Activated T-cell treated with anti-CD3 and anti-CD28 coated beads, Interleukin-2, amount 50 U/mL, for 48 hours (primary cell): ENCODE measurements at regions not wholly inside any gene's neighbourhood (a gene's known extent, or its start where the extent isn't known, plus 50 kb on each side); places are given as distances from the start of the nearest gene placed in this dataset.
"Not testable (repeated sequence)": the region's sequence is repeated elsewhere in the genome, so short reads cannot be mapped to it uniquely, and the experiment has no call there.

Experiments used
- DNase-seq, 2 experiments: peaks; one replicate each; pipeline ENCODE4 v3.0.0-alpha.2; 2020

DNA sequence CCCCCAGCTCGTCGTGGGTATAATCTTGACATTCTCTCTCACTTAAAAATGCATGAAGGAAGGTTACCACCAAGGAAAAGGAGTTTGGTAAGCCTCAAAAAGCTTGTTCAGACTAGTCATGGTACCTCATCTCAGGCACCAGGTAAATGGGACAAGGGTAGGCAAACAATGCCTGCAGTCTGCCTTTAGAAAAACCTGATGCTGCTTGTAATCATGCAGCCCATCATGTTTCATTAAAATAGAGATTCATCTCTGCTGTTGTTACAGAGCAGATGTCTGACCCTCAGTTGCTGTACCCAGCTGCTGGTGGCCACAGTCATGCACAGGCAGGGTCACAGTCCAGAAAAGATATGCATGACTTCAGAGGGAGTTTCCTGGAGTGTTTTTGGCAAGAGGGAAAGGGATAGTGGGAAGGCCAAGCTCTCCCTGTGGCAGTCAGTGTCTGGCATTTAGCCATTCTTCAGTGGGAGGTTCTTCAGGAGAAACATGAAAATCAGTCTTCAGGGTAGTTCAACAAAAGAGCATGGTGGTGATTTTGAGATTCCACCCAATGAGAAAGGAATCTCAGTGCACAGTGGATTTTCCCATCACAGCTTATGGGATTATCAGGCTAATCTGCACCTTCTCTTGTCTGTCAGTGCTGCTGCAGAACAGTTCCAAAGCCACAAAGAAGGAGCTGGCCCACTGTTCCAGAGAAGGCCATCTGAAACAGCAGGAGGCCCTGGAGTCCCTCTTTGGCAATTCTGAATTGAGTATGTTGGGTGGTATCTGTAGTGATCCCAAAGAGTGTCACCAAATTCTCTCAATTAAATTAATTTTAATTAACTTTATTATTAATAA, 202.7 kb upstream of the FRMD6 start:
- no peak for DNase-seq

DNA sequence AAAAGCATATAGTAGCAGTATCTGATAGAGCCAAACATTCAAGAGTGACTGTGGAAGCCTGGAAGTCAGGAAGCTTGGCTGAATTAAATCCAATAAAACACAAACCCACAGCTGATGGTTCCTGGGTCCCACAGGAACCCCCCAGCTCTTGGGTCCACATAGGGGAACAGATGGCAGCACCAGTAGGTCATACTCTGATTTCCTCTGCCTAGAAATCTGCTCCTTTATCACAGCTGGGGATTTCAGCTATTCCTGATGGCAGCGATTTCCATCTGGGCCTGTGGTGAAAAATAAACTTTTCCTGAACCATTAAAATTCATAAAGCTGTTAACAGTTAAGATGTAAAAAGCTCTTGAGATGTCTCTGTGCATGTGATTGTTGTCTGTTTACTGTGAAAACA, 202.0 kb upstream of the FRMD6 start:
- DNase-seq: no peak

DNA sequence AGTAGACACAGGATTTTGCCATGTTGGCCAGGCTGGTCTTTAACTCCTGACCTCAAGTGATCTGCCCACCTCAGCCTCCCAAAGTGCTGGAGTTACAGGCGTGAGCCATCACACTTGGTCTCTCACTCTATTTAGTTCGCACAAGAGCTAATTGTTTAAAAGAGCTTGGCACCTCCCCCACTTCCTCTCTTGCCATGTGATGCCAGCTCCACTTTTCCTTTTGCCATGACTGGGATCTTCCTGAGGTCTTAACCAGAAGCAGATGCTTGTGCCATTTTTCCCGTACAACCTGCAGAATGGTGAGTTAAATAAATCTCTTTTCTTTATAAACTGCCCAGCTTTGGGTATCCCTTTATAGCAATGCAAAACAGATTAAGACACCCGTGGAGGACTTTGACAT, 200.1 kb upstream of the FRMD6 start:
- DNase-seq: no peak

DNA sequence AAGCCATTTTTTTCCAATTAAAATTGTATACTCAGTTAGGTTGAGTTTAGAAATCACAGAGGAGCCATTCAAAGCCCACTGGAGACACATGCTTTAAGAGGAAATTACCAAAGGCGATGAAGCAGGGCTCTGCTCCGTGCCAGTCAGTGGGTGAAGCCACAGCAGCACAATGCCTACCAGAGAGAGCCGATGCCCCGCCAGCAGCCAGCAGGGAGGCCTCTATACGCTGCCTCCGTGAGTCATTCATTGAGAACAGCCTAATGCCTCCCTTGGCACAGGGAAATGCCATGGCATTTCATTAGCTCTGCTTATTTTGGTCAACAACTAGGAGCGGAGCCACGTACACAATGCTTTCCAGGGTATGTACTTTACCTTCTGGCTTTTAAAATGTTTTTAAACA, 197.8 kb upstream of the FRMD6 start:
- DNase-seq: no peak

DNA sequence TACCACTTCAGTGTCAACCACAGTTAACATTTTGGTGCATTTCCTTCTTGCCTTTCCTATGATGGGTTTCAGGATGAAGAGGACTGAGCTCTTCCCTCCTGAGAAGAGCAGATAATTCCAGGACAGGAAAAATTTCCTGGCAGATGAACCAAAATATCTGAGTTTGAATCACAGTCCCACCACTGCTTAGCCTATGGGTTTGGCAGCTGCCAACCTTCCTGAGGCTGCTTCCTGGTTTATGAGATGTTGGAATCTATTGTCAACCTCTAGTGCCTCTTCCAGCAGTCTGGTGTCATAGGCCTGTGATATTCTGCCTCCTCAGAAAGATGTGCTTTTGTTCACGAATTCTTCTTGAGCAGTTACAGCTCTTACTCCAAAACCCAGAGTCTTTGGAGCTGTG, 197.4 kb upstream of the FRMD6 start:
- DNase-seq: no peak

DNA sequence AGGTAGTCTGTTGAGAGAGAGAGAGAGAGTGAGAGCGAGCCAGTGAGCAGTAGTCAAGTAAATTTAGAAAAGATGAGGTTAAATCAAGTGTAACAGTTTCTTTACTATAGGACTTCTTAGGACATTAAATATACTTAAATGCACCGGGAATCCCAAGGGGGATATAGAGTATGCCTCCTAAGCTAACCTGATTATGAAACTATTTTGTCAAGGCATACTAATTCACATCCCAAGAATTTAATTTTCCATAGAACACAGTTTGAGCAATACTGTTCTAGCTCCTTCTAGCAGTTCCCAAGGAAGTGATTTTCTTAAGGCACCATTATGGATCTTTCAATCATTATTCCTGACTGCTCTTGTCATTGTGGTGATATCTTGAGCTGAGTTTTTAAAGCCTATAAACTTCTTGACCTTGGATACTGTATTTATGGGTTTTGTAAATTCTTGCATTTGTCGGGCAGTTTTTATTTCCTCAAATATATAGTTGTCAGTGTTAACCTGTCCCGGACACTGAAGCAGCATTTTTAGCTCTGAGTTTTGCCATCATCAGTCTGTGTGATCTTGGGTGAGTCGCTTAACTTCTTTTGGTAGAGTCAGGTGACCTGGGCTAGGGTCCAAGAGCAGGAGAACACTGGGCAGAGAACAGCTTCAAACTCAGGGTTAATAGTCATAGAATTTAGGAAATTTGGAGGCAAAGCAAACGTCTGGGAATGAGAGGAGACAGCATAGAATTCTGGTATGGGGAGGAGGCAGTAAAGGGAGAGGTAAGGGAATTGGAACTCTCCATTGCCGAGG, 196.5 kb upstream of the FRMD6 start:
- no peak for DNase-seq

DNA sequence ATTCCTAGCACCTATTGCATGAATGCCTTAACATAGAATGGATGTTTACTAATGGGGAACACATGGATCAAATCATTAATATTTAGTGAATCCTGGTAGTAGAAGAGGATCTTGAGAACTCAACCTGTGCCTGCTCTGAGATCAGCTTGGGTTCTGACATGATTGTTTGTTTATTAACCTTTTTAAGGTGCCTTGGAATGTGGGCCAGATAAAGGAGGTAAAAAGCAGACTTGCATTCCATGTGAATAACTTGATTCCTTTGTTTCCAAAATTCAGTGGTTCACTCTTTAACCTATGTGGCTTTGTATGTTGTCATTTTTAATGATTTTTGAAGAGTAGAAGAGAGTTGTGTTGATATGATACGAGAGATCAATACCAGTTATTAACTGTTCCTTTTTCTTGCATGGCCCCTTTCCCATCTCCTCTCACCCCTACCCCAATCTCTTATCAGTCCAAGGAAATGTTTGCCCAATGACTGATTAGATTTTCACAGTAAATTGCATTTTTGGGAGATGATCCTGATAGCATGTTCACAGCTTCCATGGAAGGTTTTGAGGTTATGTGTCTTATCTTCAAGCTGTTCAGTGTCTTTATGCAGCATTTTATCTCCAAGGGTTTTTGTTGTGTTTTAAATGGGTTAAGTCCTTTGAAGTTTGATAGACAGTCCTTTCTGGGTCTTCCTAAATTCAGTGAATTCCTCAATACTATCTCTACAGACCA, 193.7 kb upstream of the FRMD6 start:
- DNase-seq: no peak

DNA sequence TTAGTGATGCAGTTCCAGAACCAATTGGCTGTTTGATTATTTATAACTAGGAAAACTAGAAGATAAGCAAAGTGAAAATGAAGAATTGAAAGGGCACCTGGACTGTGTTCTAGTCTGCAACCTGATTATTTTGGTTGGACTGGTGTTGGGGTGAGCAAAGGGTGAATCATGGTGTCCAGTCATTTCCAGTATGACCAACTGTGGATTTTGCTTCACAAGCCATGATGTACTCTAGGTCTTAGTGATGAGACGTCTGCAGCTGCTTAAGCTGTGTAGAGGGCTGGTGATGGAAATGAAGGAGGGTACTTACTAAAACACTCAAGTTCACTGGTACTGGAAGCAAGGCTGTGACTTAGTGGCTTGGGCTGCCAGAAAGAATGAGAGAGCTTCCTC, 193.2 kb upstream of the FRMD6 start:
- DNase-seq: no peak

DNA sequence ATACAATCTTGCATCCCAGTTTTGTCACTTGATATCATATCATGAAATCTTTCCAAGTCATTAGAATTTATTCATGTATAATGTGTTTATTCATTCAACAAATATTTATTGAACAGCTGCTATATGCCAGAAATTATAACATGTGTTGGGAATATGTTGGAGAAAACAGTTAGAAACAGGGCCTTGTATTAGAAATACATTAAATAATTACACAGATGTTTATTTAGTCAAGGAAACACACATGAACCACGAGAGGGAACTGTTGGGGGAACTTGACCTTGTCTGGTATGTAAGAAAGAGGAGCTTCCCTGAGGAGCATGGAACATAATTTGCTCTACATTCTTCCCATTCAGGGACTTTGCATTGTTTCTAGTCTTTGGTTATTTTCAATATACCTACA, 191.7 kb upstream of the FRMD6 start:
- no peak for DNase-seq

DNA sequence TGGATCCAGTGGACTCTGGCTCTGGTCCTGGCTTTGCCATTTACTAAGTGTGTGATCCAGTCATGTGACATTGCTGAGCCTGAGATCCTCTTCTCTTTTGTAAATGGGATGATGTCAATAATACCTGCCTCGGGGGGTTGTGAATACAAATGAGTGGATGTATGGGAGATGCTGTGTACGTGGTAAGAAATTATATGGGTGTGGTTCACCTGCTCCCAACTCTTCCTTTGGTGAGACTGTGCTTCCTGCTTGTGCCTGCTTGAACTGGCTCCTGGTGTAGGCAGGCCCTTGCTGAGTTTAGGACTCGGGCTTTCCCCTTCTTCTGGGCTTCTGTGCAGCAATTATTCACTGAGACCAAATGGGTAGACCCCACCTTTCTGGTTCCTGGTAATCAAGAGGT, 189.5 kb upstream of the FRMD6 start:
- no peak for DNase-seq

DNA sequence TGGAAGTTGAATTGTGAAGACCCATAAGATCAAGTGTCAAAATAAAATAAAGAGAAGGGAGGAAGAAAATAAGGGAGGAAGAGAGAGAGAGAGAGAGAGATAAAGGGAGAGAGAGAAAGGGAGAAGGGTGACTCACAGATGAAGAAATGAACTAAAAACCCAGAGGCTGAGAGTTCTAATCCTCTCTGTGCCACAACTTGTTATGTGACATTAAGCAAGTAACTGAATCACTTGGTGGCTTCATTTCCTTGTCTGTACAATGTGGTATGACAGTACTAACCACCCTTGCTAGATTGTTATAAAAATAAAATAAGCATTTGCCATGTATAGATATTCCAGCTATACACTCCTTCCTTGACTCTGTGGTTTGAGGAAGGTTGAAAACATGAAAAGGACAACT, 189.0 kb upstream of the FRMD6 start:
- DNase-seq: no peak

DNA sequence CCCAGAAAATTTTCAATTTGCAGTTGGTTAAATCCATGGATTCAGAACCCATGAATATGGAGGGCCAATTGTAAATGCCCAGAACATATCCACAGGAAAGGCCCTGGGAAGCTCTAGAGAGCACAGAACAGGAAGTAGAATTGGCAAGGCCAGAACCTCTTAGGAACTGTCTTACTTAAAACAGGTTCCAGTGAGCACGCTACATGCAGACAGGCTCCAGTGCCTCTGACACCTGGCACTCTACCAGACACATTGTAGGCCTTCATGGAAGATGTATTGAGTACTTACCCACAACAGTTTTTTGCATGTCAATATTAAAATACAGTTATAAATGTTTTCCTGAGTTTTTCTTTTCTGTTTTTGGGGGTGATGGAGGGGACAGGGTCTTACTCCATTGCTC, 188.2 kb upstream of the FRMD6 start:
- DNase-seq: no peak

DNA sequence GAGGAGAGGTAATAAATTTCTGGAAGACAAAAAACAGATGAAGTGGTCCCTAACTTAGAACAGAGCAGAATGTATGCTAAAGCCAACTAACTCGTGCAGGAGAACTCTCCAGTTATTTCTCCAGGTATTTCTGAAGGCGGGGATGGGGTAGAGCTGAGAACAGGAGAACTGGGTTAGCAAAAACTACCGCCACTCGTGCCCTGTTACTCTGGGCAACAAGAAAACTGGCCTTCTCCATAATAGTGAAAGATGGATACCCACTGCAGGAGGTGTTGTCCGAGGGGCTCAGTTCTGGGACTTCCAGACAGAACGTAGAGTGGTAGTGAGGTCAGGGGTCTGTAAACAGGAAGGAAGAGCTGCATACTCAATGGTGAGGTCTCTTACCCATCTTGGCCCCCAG, 187.3 kb upstream of the FRMD6 start:
- no peak for DNase-seq

DNA sequence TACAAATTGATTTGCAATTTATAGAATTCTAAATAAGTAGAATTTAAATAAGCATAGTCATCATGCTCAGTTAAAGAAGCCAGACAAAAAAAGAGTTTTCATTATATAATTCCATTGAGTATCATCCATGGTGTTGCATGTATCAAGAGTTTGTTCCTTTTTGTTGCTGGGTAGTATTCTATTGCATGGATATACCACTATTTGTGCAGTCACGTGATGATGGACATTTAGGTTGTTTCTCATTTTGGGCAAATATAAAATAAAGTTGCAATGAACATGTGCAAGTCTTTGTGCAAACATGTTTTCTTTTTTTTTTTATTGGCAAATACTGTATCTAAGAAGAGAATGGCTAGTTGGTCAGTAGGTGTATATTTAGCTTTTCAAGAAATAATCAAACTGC, 186.2 kb upstream of the FRMD6 start:
- DNase-seq: no peak

DNA sequence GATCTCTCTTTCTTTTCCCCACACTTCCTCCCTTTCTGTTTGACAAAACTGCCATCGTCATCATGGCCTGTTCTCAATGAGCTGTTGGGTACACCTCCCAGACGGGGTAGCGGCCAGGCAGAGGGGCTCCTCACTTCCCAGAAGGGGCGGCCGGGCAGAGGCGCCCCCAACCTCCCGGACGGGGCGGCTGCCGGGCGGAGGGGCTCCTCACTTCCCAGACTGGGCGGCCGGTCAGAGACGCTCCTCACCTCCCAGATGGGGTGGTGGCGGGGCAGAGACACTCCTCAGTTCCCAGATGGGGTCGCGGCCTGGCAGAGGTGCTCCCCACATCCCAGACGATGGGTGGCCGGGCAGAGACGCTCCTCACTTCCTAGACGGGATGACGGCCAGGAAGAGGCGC, 184.3 kb upstream of the FRMD6 start:
- DNase-seq: not testable (repeated sequence)

DNA sequence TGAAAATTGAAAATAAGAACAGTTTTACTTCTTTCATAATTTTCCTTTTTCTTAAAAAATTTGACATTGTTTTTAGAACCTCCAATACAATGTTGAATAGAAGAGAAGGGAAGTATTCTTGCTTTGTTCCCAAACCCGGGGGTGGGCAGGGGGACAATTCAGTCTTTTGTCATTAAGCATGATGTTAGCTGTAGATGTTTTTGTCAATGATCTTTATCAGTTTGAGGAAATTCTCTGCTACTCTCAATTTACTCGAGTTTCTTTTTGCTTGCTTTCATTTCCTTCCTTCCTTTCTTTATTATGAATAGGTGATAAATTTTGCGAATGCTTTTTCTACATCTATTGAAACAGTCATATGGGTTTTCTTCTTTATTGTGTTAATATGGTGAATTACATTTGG, 183.2 kb upstream of the FRMD6 start:
- DNase-seq: no peak

DNA sequence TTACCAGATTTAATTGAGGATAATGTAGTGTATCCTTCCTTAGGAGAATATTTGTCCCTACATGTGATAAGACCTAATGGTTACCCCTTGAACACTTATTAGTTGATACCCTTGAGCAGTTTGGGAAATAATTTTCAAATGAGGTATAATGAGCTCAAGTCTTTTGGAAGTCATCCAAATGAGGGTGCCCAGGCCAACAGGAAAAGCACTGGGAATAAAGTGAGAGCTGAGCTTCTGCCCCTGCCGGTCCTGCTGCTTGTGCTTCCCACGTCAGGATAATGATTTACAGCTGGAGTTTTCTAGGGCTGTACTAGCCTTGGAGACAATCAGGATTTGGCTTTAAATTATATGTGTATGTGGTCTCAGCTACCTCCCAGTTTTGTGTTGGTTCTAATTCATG, 178.8 kb upstream of the FRMD6 start:
- DNase-seq: no peak

DNA sequence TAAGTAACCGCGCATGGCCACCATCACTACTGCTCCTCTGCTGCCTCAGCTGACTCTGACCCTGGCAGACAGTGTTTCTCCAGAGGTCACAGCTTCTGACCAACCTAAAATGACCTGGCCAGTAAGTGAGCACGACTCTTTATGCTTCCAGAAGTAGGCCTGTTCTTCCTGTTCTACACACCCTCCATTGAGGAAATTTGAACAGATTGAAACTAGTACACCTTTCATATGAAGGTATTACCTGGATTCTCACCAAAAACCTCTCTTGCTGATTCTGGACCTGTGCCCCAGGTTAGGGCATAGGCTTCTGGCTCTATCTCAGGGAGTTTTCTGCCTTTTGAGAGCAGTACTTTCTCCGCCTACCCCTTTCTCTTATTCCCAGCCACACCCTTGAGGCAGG, 178.4 kb upstream of the FRMD6 start:
- DNase-seq: no peak

DNA sequence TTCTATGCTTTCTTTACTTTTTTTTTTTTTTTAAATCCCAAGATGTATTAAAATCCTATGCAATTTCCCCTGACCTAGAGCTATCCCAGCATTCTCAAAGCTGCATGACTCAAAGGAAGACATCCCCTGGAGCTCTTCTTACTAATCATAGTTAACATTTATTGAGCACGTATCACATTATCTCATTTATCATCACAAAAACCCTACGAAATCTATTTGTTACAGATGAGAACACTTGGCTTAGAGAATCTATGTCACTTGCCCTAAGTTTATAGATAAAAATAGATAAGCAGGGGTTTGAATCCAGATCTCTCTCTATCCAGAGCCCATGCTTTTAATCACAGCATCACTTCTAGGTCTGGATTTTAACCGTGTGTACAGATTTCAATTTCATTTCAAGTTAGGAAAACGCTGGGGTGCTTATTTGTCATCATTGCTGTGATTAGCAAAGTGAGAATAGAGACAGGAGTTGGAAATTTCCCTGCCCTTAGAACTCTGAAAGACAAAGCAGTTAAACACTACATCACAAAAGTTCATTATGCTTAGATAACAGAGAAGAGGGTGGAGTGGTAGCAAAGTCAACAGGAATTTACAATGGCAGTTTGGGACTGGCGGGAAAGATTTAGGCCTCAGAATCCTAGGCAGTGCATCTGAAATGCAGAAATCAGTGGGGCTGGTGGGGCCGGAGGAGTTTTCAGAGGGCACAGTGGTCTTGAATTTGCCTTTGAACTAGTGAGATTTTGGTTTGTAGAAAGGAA, 177.7 kb upstream of the FRMD6 start:
- no peak for DNase-seq

DNA sequence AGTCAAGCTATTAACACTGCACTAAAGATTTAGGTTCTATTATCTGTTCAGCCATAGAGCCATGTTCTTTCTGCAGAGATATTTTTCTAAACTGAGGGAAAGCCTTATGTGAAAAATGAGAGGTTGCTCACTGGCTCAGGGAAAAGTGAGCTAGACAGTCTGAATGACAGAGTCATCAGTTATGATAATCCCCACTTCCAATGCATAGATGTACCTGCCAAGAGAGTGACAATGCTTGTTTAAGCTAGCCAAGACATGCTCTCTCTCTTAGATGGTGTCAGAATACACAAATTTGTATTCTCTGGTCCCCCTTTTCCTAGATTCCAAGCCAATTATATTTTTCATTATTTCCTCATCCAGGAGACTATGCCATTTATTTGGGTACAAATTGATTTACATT, 176.9 kb upstream of the FRMD6 start:
- DNase-seq: no peak

DNA sequence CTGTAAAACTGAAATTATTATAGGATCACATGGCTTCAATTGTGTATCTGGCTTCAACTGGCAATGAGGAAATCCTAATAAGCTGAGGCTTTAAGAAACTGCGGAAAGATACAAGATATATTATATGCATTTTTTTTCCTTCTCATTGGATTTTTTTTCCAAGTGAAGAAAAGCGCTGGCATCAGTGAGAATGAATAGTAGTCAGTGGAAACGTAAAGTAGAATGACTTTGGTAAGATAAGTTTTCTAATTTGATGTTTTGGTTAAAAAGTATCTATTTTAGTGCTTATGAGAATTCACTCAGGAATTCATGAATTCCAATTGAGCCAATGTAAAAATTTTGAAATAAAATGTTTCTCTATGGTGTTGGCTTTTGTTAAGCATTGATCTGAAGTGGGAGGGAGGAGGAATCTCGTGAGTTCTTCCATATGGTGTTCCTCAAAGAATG, 173.5 kb upstream of the FRMD6 start:
- DNase-seq: no peak

DNA sequence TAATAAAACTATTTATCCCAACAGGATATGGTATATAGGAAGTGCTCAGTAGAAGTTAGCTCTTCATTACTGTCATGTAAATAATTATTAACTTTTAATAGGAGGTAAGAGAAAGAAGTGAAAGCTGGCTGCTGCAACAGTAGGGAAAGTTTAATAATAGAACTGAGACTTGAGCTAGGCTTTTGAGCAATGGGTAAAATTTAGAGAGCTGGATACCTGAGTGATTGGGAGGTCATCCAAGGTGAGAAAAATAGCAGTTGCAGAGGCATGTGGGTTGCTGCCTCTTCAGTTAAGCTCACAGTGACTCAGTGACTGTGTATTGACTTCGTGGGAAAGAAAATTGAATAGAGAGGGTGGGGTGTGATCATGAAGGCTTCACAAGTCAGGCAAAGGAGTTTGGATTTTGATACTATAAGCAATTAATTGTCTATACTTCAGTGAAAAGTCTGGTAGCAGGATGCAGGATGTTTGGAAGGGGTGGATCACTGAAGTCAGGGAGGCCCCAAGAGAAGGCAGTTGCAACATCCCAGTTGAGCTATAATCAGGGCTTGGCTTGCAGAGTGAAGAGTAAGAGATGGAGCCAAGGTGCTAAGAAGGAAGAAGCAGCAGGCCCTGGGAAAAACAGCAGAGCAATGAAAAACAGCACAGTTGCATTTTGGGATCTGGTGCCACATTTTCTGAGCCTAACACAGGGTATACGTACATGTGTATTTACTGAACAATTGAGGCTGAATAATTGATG, 172.0 kb upstream of the FRMD6 start:
- DNase-seq: no peak
